ENCODE measurements at regions not wholly inside any gene's neighbourhood (a gene's known extent, or its start where the extent isn't known, plus 50 kb on each side); places are given as distances from the start of the nearest gene placed in this dataset.
"Not testable (repeated sequence)": the region's sequence is repeated elsewhere in the genome, so short reads cannot be mapped to it uniquely, and the experiment has no call there.

- no peak for DNase-seq
Observed at GRCh38 chr6:11425876-11426275, 111.7 kb upstream of the TMEM170B start.

DNA sequence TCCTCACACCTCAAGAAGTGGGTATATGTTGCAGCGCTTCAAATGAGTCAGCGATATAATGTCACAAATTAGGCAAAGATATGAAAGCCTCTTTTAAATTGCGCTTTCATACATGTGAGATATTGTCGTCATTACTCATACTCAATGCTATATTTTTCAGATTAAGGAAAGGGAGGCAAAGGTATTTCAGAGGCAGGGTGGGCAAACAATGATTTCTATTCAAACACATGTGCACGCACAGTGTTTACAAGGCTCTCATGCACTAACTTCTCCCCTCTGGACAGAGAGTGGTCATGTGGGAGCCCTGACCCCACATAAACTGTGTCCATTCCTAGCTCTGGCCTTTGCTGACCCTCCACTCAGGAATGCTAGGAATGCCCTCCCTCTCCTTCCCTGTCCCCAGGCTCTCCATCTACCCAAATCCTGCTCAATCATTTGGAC is 112.1 kb upstream of the TMEM170B start:
- no peak for DNase-seq

GRCh38 chr6:11424395-11425034 is 113.0 kb upstream of the TMEM170B start:
- DNase-seq, result no peak

DNA sequence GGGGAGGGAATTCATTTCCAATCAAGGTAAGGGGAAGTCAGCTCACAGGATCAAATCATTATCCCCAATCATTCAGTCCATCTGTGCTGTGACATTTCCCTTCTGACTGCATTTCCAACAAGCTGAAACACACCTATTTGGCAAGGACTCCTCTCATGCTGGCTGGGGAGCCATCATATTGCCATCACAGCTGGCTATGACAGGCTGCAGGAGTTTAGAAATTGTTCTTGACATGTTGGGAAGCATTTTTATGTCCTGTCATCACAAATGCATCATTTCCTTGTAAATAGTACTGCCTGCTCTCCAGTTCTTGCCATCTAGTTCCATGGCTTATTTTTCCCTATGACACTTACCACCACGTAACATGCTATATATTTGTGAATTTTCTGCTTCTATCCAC is 113.9 kb upstream of the TMEM170B start:
- no peak for DNase-seq

- no peak for DNase-seq
Observed at GRCh38 chr6:11423072-11423471, 114.5 kb upstream of the TMEM170B start.

DNA sequence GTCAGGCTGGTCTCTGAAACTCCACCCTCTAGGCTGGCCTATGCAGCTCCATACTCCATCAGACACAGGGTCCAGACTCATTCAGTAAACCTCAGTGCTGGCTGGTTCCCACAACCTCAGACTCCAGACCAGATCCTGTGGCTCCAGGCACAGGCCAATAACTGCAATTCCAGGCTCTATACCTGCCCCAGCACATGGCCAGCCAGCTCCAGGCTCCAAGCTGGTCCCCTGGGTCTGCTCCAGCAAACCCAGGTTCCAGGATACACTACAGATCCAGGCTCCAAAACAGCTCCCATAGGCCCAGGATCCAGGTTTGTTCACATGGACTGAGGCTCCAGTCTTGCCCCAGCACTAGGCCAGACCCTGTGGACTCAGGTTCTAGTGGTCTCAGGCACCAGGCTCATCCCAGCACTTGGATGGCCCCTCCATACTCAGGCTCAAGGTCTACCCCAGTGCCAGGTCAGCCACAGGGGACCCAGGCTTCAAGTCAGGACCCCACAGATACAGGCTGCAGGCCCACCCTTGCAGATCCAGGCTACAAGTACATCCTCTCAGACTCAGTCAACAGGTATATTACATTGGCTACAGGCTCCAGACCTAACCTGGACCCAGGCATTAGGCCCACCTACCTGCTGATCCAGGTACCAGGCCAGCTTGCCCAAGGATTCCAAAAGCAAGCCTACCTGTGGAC is 117.6 kb upstream of the TMEM170B start:
- no peak for DNase-seq

GRCh38 chr6:11418290-11418905 is 119.2 kb upstream of the TMEM170B start:
- no peak for DNase-seq

GRCh38 chr6:11416936-11417576 is 120.5 kb upstream of the TMEM170B start:
- DNase-seq, result no peak

- not testable (repeated sequence) for DNase-seq
Observed at GRCh38 chr6:11416099-11416935, 121.2 kb upstream of the TMEM170B start.

GRCh38 chr6:11415557-11415956 is 122.0 kb upstream of the TMEM170B start:
- no peak for DNase-seq

DNA sequence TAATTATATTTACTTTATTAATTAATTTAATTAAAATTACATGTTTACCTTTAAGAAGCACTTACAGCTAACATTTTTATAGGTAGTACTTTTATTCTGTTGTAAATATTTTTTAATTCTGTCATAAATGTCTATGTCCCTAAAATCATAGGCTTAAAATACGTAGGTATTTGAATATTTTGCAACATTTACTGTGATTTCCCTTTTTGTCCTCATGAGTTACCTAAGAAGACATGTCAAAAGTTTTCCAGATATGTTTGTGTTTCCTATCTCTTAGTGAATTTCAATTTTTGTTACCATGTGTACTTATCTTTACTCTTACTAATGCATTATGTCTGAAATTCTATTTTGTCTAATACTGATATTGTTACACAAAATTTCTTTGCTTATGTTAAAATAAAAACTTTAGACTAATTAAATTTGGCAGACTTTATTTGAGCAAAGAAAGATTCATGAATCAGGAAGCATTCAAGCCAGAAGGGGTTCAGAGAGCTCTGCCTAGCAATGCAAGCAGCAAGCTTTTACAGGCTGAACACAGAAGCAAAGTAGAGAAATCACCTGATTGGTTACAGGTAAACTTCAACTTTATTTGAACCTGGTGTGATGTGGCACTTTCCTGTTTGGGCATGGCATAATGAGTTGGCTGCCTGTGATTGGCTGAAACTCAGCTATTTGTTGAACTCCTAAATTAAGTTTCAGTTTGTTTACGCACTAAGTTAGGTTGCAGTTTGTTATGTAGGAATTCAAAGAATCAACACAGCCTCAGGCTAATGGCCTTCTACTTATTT is 123.2 kb upstream of the TMEM170B start:
- DNase-seq, result no peak

DNA sequence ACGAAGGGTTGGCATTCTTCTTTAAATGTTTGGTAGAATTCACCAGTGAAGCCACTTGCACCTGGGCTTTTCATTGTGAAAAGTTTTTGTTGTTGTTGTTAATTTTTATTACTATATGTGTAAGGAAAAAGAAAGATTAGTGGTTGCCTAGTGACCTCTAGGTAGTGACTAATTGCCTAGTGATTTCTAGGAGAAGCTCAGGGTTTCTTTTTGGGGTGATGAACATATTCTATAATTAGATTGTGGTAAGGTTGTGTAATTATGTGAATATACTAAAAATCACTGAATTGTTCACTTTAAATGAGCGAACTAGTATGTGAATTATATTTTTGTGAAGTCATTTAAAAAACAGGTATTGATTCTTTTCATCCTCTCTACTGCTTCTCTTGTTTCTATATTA is 123.8 kb upstream of the TMEM170B start:
- DNase-seq, result no peak

DNA sequence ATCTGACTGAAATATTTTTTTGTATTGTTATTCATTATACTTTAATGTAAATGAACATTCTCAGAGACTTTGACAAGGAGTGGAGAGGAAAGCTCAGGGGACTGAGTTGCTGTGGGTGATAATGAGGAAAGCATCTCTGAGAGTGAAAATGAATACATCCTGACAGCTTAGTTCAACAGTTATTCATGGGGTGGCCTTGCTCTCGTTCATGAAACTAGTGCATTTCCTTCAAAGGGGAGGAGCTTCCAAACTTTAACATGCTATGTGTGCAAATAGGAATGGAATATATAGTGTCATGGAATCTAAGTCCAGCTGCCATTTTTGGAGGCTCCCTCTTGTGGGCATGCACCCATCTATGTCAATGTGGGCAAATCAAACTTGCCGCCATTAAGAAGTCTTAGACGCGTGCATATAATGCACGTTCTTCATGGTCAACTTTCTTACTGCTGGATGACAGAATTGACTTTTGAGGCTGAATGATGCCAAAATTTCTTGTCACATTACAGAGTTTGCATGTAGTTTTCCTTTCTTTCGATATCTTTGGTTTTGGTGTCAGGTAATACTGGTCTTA is 124.3 kb upstream of the TMEM170B start:
- DNase-seq, result no peak

- no peak for DNase-seq
Observed at GRCh38 chr6:11412616-11413015, 124.9 kb upstream of the TMEM170B start.

DNA sequence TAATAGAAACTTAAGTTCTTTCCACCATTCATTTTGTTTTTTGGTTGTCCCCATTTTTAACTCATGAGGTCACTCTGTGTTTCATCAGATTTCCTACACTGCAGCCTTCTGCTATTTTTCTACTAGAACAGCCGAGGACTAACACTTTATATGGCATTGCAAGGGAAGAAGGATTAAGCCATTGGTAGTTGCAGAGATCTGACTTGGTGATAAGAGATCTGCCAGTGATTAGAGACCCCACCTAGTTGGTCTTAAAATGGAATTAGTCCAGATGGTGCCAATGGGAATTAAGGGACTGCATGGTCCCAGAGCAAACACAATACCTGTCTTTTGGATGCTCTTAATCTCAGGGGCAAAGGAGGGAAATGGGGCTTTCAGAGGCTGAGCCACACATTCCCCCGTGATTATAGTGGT is 125.5 kb upstream of the TMEM170B start:
- no peak for DNase-seq

DNA sequence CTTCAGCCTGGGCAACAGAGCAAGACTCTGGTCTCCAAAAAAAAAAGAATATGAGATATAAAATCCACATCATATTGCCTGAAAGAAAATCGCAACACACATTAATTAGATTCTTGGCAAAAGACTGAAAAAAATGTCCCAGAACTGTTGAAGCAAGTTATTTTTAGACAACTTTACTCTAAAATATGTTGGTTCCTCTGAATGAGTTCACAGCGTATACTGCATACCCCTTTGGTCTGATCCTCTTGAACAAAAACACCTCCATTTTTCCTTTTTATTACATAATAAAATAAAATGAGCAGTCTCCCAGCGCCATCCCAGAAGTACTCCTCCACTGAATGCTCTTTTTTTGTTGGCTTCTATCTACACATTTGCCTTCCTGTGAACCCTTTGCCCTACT is 126.0 kb upstream of the TMEM170B start:
- no peak for DNase-seq

GRCh38 chr6:11410539-11411307 is 126.8 kb upstream of the TMEM170B start:
- no peak for DNase-seq

DNA sequence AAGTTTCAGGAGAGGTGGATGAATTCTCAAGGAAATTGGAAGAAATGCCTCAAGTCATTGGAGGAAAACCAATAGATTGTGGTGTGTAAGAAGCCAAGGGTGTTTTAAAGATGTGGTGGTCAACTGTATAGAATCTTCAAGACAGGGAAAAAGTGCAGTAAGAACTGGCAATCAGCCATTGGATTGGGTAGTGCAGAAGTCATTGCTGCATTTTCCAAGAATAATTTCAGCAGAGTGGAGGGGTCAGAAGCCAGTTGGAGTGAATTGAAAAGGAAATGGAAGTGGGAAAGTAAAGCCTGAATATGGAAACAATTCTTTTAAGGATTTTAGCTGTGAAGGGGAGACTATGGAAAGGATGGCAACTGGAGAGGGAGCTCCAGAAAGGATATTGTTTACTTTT is 128.2 kb upstream of the TMEM170B start:
- DNase-seq, result no peak

- no peak for DNase-seq
Observed at GRCh38 chr6:11407414-11407813, 130.1 kb upstream of the TMEM170B start.

GRCh38 chr6:11404838-11405237 is 132.7 kb upstream of the TMEM170B start:
- no peak for DNase-seq

- no peak for DNase-seq
Observed at GRCh38 chr6:11404081-11404480, 133.5 kb upstream of the TMEM170B start.
